ENCODE measurements at regions not wholly inside any gene's neighbourhood (a gene's known extent, or its start where the extent isn't known, plus 50 kb on each side); places are given as distances from the start of the nearest gene placed in this dataset.
"Not testable (repeated sequence)": the region's sequence is repeated elsewhere in the genome, so short reads cannot be mapped to it uniquely, and the experiment has no call there.

DNA sequence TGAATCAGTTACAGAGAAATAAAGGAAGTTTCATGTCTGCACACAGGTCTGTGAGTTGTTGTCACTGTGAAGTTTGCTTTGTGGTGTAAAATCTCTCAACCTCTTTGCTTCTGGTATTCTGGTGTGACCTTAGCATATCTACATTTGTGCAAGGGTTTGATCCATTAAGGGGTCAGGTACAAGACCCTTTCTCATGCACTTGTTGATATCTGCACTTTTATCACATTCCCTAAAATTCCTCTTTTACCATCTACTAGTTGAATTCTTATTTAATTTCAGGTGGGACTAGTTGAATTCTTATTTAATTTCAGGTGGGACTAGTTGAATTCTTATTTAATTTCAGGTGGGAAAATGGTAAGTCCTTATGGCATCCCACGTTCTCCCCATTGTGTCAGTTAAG, 306.7 kb upstream of the ZNF608 start:
- TF ChIP-seq GATA1 (IDR thresholded peaks at IDR 0.05; ENCODE audit: low read depth, low read length), result no peak
- TF ChIP-seq POLR2A (IDR thresholded peaks at IDR 0.05; ENCODE audit: low read length), result no peak
- DNase-seq, result no peak

- no peak for DNase-seq
- TF ChIP-seq GATA1 (IDR thresholded peaks at IDR 0.05; ENCODE audit: low read depth, low read length), result no peak
- TF ChIP-seq POLR2A (IDR thresholded peaks at IDR 0.05; ENCODE audit: low read length), result no peak
These were observed 307.7 kb upstream of the ZNF608 start for GRCh38 chr5:125054146-125054545.

DNA sequence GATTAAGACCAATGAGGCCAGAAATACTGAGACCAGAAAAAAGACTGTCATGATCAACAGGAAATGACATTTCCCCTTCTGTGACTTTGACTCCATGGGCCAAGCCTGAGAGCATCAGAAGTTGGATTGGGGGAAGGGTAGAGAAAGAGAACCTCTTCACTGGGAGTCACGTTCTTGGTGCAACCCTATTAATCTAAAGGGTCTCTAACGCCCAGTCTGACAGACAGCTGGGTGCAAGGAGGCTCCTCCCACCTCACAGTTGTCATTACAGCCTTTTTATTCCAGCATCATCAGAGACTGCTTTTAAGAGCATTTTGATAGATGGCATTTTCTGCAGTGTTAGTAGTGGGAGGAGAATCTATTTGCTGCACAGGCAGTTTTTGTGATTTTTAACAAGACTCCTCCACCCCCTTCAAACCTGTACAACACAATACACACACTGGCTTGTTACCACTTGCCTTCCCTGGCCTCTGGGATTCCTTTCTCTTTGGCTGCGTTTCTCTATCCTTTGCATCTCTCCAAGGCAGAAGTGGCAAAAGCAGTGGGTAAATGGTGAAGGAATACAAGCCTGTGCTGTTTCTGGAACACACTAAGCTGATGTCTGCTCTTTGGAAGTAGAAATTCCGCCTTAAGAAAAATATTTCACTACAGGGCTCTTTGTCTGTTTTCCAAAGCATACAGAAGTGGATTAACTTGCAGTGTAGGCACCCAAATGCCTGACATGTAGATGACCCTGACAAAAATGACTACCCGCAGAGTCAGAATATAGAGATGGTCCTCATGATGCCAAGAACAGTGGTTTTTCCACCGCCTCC, 310.4 kb upstream of the ZNF608 start:
- TF ChIP-seq GATA1 (IDR thresholded peaks at IDR 0.05; ENCODE audit: low read depth, low read length) (no peak), POLR2A (IDR thresholded peaks at IDR 0.05; ENCODE audit: low read length) (no peak)
- DNase-seq, result no peak

DNA sequence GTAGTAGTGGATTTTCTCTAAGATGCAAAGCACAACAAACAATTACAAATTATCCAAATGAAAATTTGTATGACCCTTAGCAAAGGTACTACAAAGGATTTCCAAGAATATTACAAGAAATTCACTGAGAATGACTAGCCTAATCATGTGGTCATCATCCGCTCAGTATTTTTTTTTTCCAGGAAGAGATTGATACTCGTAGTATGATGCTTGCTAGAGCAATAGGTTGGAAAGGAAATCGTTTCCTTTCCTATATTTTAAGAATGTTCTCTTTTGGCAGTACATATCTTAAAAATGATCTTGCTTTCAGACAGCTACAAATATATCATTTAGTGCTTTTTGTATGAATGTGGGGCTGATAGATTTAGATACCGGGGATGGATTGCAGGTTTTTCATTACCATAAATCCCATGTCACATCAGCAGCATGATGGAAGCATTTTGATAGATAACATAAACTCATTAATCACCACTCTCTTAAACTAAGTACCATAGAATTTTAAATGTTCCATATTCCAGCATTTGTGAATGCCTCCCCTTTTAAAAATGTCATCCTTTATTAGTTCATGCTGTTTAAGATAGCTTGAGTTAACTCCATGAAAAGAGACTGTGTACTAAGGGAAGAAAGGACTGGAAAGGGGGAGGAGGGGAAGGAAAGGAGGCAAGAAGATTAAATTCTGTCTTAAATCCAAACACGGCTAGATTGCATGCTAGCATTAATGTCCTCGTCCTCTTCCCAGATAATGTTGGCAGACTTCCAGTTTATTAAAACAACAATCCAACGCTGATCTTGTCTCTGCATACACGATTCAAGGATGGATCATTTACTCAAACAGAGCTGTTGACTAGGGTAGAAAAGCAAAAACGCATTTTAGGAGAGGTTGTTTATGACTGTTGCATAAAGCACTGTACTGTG, 311.7 kb upstream of the ZNF608 start:
- DNase-seq, result no peak
- TF ChIP-seq GATA1 (IDR thresholded peaks at IDR 0.05; ENCODE audit: low read depth, low read length) (no peak), POLR2A (IDR thresholded peaks at IDR 0.05; ENCODE audit: low read length) (no peak)

- DNase-seq, result no peak
- no peak for TF ChIP-seq GATA1 (IDR thresholded peaks at IDR 0.05; ENCODE audit: low read depth, low read length)
- no peak for TF ChIP-seq POLR2A (IDR thresholded peaks at IDR 0.05; ENCODE audit: low read length)
These were observed 313.0 kb upstream of the ZNF608 start for GRCh38 chr5:125059255-125060002.

DNA sequence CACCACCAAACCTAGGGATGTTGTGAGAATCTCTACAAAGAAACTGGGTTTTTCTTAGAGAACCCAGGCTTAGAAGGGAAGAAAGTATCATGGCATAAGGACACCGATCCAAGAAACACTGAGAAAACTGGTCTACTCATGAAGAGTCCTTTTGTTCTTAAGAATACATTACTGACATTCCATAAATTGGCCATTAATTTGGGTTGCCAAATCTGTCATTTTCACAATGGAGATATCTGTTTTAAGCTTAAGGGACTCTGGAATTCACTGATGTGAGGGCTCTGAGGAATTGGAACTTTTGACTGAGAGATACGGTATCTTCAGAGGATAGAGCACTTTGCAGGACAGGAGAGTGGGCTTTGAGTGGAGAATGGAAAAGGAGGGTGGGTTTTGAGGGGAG, 315.3 kb upstream of the ZNF608 start:
- no peak for DNase-seq

GRCh38 chr5:125064621-125065438, 318.4 kb upstream of the ZNF608 start:
- TF ChIP-seq GATA1 (IDR thresholded peaks at IDR 0.05; ENCODE audit: low read depth, low read length) (no peak), POLR2A (IDR thresholded peaks at IDR 0.05; ENCODE audit: low read length) (no peak)

More for the DNA sequence above, 315.3 kb upstream of the ZNF608 start:
- TF ChIP-seq GATA1 (IDR thresholded peaks at IDR 0.05; ENCODE audit: low read depth, low read length) (no peak), POLR2A (IDR thresholded peaks at IDR 0.05; ENCODE audit: low read length) (no peak)

GRCh38 chr5:125065741-125066140, 319.3 kb upstream of the ZNF608 start:
- TF ChIP-seq POLR2A (IDR thresholded peaks at IDR 0.05; ENCODE audit: low read length) (no peak), GATA1 (IDR thresholded peaks at IDR 0.05; ENCODE audit: low read depth, low read length) (no peak)
- DNase-seq, result no peak

More at GRCh38 chr5:125064621-125065438, 318.4 kb upstream of the ZNF608 start:
- DNase-seq, result no peak

GRCh38 chr5:125070961-125071360, 324.5 kb upstream of the ZNF608 start:
- DNase-seq, result no peak
- TF ChIP-seq GATA1 (IDR thresholded peaks at IDR 0.05; ENCODE audit: low read depth, low read length), result no peak
- no peak for TF ChIP-seq POLR2A (IDR thresholded peaks at IDR 0.05; ENCODE audit: low read length)

DNA sequence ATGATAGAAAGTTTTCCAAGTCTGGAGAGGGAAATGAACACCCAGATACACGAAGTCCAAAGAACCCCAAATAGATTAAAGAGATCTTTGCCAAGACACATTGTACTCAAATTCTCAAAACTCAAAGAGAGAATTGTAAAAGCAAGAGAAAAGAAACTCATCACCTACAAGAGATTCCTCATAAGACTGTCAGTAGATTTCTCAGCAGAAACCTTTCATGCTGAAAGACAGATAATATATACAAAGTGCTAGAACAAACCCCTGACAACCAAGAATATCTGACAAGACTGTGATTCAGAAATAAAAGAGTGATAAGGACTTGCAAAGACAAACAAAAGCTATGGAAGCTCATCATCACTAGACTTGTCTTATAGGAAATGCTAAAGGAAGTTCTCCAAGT, 326.7 kb upstream of the ZNF608 start:
- no peak for DNase-seq
- TF ChIP-seq POLR2A (IDR thresholded peaks at IDR 0.05; ENCODE audit: low read length), result no peak
- TF ChIP-seq GATA1 (IDR thresholded peaks at IDR 0.05; ENCODE audit: low read depth, low read length), result no peak

- no peak for DNase-seq
- TF ChIP-seq POLR2A (IDR thresholded peaks at IDR 0.05; ENCODE audit: low read length), result no peak
- no peak for TF ChIP-seq GATA1 (IDR thresholded peaks at IDR 0.05; ENCODE audit: low read depth, low read length)
These were observed 329.1 kb upstream of the ZNF608 start for GRCh38 chr5:125075567-125075966.

DNA sequence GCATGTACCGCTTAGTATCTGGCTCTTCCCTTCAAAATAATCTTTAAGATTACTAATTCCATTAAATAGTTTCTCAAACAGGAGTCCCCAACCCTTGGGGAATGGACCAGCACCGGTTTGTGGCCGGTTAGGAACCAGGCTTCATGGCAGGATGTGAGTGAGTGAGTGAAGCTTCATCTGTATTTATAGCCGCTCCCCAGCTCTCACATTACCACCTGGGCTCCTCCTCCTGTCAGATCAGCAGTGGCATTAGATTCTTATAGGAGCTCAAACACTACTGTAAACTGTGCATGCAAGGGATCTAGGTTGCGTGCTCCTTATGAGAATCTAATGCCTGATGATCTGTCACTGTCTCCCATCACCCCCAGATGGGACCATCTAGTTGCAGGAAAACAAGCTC, 332.6 kb upstream of the ZNF608 start:
- DNase-seq, result not testable (repeated sequence)

GRCh38 chr5:125081101-125081500, 334.7 kb upstream of the ZNF608 start:
- TF ChIP-seq POLR2A (IDR thresholded peaks at IDR 0.05; ENCODE audit: low read length) (no peak), GATA1 (IDR thresholded peaks at IDR 0.05; ENCODE audit: low read depth, low read length) (no peak)
- DNase-seq, result no peak

All from erythroblast (primary cell).